GM20000 (cell line): ENCODE measurements at regions not wholly inside any gene's neighbourhood (a gene's known extent, or its start where the extent isn't known, plus 50 kb on each side); places are given as distances from the start of the nearest gene placed in this dataset.

ENCODE experiments used
- DNase-seq: peaks from one replicate; pipeline ENCODE4 v3.0.0; 2012; ENCODE audit warnings: low spot score
- CTCF ChIP-seq: IDR thresholded peaks from 2 replicates; pipeline ENCODE4 v1.5.1; 2012; ENCODE audit warnings: mild to moderate bottlenecking, control low read depth; ENCODE audit errors: extremely low read depth, missing control alignments

DNA sequence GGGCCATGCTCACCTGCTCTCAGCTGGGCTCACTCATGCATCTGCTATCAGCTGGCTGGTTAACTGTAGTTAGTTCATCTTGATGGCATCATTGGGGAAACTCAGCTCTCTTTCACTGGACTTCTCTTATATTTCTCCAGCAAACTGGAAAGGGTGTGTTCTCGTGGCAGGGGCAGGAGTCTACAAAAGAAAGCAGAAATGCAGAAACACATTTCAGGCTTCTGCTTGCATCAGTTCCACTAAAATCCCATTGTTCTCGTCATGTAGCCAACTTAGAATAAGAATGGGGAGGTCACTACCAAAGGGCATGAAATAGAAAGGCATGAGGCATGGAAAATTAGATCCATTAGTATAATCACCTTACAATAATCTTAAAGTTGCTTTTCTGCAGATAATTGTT is 207.3 kb downstream of the NRIP1 start:
- DNase-seq = no peak
- TF ChIP-seq CTCF = no peak

DNA sequence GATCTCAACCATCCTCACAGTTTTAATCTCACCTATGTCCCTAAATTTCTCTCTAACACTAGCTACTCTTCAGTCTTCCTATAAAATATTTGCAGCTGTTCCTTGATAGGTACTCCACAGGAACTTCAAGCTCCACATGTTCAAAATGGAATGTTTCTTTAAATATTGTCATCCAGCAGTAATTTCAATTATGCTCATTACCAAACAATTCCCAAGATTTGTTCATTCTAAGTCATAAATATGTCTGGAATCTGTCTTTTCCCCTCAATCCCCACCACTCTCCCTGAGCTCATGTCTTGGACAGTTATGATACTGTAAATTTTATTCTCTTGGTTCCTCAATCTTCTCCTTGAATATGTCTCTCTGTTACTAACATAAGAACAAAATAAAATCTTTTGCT is 214.4 kb downstream of the NRIP1 start:
- no peak for TF ChIP-seq CTCF
- no peak for DNase-seq

- no peak for DNase-seq
- no peak for TF ChIP-seq CTCF
These were observed 218.2 kb downstream of the NRIP1 start for GRCh38 chr21:14846621-14847020.

- no peak for TF ChIP-seq CTCF
- no peak for DNase-seq
These were observed 220.8 kb downstream of the NRIP1 start for GRCh38 chr21:14844001-14844400.

DNA sequence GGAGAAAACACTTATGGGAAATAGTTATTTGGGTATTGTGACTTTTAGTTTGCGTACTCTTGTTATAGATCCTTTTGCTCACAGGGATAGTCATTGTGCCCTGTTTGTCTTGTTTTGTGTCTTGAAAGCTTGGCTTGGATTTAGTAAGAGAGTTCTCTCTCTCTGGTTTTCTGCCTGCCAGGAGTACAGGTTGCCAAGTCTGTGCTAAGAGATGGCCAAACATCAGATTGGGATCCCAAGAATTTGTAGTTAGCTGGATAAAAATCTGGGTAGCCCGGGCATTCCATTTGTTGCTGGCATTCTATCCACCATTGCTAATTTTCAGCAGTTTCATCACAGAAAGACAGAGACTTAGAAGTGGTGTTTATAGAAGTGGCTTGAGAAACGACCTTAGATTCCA is 222.2 kb downstream of the NRIP1 start:
- no peak for TF ChIP-seq CTCF
- DNase-seq = no peak

DNA sequence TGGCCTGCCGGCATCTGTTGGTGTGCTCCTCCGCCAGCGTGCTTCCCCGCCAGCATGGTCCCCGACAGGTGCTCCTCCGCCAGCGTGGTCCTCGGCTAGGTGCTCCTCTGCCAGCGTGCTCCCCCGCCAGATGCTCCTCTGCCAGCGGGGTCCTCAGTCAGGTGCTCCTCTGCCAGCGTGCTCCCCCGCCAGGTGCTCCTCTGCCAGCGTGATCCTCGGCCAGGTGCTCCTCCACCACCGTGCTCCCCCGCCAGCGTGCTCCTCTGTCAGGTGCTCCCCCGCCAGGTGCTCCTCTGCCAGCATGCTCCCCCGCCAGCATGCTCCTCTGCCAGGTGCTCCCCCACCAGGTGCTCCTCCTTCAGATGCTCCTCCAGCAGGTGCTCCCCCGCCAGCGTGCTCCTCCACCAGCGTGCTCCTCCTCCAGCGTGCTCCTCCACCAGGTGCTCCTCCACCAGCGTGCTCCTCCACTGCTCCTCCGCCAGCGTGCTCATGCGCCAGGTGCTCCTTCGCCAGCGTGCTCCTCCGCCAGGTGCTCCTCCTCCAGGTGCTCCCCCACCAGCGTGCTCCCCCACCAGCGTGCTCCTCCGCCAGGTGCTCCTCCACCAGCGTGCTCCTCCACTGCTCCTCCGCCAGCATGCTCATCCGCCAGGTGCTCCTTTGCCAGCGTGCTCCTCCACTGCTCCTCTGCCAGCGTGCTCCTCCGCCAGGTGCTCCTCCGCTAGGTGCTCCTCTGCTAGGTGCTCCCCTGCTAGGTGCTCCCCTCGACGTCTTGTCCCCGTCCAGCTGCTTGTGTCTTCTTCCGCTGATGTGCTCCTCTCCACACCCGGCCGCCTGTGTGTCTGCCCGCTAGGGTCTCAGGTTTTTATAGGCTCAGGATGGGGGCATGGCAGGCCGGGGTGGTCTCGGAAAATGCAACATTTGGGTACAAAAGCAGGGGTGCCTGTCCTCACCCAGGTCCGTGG is 223.0 kb downstream of the NRIP1 start:
- DNase-seq = no peak

More for the DNA sequence above, 223.0 kb downstream of the NRIP1 start:
- TF ChIP-seq CTCF = no peak
